Esophagus squamous epithelium (tissue), 5 donors: ENCODE measurements at regions not wholly inside any gene's neighbourhood (a gene's known extent, or its start where the extent isn't known, plus 50 kb on each side); places are given as distances from the start of the nearest gene placed in this dataset.

Experiments used
- DNase-seq: peaks from one replicate; lab custom pipeline; 2025; lab: John Stamatoyannopoulos, UW
- H3K27ac ChIP-seq, 4 donors: fragments of 200-600 bp; sonication (generic); one replicate each; pipeline ENCODE4 v1.5.1; 2016 to 2019; ENCODE audit warnings: mild to moderate bottlenecking in 1 of 4
- H3K27me3 ChIP-seq, 4 donors: fragments of 200-600 bp; sonication (generic); 1 replicate in 3 of 4; 2 replicates in 1 of 4; pipeline versions ENCODE4 v1.5.1 to v1.6.0; 2017 to 2021; ENCODE audit warnings: antibody characterized with exemption in 1 of 4
- H3K36me3 ChIP-seq, 3 donors: fragments of 200-600 bp; sonication (generic); one replicate each; pipeline ENCODE4 v1.5.1; 2016 to 2019
- H3K4me1 ChIP-seq, 3 donors: fragments of 200-600 bp; sonication (generic); one replicate each; pipeline ENCODE4 v1.5.1; 2017 to 2019
- H3K4me3 ChIP-seq, 4 donors: fragments of 200-600 bp; sonication (generic); 1 replicate in 3 of 4; 2 replicates in 1 of 4; pipeline ENCODE4 v1.5.1; 2016 to 2019; ENCODE audit warnings: mild to moderate bottlenecking in 2 of 4, moderate library complexity in 1 of 4
- H3K9me3 ChIP-seq, 3 donors: fragments of 200-600 bp; sonication (generic); one replicate each; pipeline ENCODE4 v1.5.1; 2016 to 2019
- POLR2A ChIP-seq, 4 donors: fragments of 450-650 bp; IDR thresholded peaks; one replicate each; pipeline ENCODE4 v1.6.1; 2017; ENCODE audit warnings: antibody characterized with exemption in 4 of 4, mild to moderate bottlenecking in 4 of 4, moderate library complexity in 3 of 4
- WGBS, 2 donors: methylation state at CpG; one replicate each; pipeline ENCODE4 v1.1.5; 2018; 5-methylcytosine and 5-hydroxymethylcytosine counted together
- intact Hi-C: fragments of 100-400 bp; cut with DNase I; formaldehyde crosslinking; loops from one replicate; pipeline ENCODE4 v1.15.0; 2022
- TF ChIP-seq, protein P1 (sequence below), 6 experiments: fragments of 450-650 bp in 4 of 6; fragments of 200-600 bp in 2 of 6; sonication (generic) in 2 of 6; IDR thresholded peaks; one replicate each; pipeline ENCODE4 v1.5.1; 2016 to 2019; ENCODE audit warnings: antibody characterized with exemption in 6 of 6, mild to moderate bottlenecking in 4 of 6, moderate library complexity in 4 of 6
- donor health status: DM: yes; HTN: yes; CAD: no.

DNA sequence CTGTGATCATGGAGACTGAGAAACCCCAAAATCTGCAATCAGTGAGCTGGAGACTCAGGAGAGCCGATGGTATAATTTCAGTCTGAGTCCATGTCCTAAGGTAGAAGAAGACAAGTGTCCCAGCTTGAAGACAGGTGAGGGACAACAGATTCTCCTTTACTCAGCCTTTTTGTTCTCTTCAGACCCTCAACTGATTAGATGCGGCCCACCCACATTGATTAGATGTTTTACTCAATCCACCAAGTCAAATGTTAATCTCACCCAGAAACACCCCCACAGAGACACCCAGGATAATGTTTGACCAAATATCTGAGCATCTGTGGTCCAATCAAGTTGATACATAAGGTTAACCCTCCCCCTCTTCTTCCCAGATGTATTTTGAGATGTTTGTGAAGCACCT is 131.2 kb downstream of the PFKFB3 start:
- DNase-seq: no peak
- H3K27ac ChIP-seq: no peak overlapping the region
- no peaks in the 10 kb centered on the region for H3K9me3 ChIP-seq
- intact Hi-C loops: no loop called here
- no peaks in the 10 kb centered on the region for H3K27me3 ChIP-seq
- TF ChIP-seq POLR2A (IDR thresholded peaks at IDR 0.05): no peak
- TF ChIP-seq, protein P1, sequence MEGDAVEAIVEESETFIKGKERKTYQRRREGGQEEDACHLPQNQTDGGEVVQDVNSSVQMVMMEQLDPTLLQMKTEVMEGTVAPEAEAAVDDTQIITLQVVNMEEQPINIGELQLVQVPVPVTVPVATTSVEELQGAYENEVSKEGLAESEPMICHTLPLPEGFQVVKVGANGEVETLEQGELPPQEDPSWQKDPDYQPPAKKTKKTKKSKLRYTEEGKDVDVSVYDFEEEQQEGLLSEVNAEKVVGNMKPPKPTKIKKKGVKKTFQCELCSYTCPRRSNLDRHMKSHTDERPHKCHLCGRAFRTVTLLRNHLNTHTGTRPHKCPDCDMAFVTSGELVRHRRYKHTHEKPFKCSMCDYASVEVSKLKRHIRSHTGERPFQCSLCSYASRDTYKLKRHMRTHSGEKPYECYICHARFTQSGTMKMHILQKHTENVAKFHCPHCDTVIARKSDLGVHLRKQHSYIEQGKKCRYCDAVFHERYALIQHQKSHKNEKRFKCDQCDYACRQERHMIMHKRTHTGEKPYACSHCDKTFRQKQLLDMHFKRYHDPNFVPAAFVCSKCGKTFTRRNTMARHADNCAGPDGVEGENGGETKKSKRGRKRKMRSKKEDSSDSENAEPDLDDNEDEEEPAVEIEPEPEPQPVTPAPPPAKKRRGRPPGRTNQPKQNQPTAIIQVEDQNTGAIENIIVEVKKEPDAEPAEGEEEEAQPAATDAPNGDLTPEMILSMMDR (IDR thresholded peaks at IDR 0.05): no peak
- no peaks in the 10 kb centered on the region for H3K36me3 ChIP-seq
- H3K4me1 ChIP-seq: no peaks in the 10 kb centered on the region
- WGBS, 2 donors: 86 to 89% methylated on average over 2 of the region's 2 CpGs
- H3K4me3 ChIP-seq: no peak overlapping the region

DNA sequence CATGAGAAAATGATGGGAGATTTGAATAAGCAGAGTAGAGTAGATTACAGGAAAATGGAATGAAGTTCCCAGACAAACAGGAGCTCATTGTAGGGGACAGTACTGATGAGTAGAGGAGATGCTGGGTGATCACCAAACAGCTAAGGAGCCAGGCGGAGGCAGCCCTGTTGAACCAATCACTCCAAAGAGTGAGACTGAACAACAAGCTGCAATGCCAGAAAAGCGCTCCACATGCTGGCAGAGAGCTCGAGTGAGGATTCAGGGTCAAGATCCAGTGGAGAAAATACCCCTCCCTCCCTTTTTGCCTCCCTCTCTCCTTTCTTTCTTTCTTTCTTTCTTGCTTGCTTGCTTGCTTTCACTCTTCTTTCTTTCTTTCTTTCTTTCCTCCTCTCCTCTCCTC is 133.3 kb downstream of the PFKFB3 start:
- Histone ChIP-seq H3K4me3 (no peak overlapping the region), H3K9me3 (no peaks in the 10 kb centered on the region), H3K27me3 (no peaks in the 10 kb centered on the region), H3K27ac (no peak overlapping the region), H3K36me3 (no peaks in the 10 kb centered on the region), H3K4me1 (no peaks in the 10 kb centered on the region)
- no peak for DNase-seq
- intact Hi-C loops: no loop called here
- WGBS, 2 donors: 86 to 89% methylated on average over 3 of the region's 3 CpGs
- TF ChIP-seq, protein P1 (IDR thresholded peaks at IDR 0.05): no peak
- no peak for TF ChIP-seq POLR2A (IDR thresholded peaks at IDR 0.05)

DNA sequence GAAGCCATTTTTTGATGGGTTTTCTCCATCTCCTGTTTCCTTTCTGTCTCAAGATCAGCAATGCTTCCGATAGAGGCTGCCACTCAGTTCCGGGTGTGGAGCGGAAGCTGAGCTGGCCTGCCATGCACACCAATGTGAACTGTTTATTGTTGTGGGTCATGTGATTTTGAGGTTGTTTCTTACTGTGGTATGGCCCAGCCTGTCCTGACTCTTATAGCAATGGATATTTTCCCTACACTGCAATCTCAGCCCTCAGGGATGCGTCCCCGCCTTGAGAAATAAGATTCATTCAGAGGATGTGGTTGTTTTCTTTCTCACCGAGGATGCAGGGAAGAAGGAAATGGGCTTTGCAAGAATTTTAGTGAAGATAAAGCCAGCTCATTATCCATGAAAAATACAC is 134.7 kb downstream of the PFKFB3 start:
- H3K4me3 ChIP-seq: no peak overlapping the region
- H3K36me3 ChIP-seq: no peaks in the 10 kb centered on the region
- no peaks in the 10 kb centered on the region for H3K27me3 ChIP-seq
- no peaks in the 10 kb centered on the region for H3K4me1 ChIP-seq
- no peaks in the 10 kb centered on the region for H3K9me3 ChIP-seq
- TF ChIP-seq POLR2A (IDR thresholded peaks at IDR 0.05): no peak
- no peak overlapping the region for H3K27ac ChIP-seq
- intact Hi-C loops: no loop called here
- no peak for DNase-seq
- WGBS, 2 donors: 78 to 80% methylated on average over 6 of the region's 6 CpGs

DNA sequence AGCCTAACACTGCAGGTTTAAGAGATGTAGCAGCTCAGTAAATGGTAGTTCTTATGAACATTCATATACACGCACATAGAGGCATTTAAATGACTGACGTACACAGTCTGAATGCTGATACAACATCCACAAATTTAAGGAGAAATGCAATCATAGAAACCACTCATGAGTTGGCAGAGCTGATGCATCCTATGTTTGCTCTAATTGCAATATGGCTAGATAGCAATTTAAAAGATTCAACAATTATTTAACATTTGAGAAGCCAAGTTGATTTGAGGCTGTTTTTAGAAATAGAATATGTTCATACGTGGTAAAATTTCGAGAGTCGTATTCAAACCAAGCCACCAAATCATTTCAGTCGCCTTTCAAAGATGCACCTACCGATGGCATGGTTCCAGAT is 135.6 kb downstream of the PFKFB3 start:
- Histone ChIP-seq H3K4me1 (no peaks in the 10 kb centered on the region), H3K36me3 (no peaks in the 10 kb centered on the region), H3K4me3 (no peak overlapping the region), H3K27me3 (no peaks in the 10 kb centered on the region), H3K27ac (no peak overlapping the region), H3K9me3 (no peaks in the 10 kb centered on the region)
- WGBS, 2 donors: 81 to 88% methylated on average over 7 of the region's 7 CpGs
- TF ChIP-seq POLR2A (IDR thresholded peaks at IDR 0.05): no peak
- TF ChIP-seq, protein P1 (IDR thresholded peaks at IDR 0.05): no peak
- DNase-seq: no peak
- intact Hi-C loops: no loop called here

DNA sequence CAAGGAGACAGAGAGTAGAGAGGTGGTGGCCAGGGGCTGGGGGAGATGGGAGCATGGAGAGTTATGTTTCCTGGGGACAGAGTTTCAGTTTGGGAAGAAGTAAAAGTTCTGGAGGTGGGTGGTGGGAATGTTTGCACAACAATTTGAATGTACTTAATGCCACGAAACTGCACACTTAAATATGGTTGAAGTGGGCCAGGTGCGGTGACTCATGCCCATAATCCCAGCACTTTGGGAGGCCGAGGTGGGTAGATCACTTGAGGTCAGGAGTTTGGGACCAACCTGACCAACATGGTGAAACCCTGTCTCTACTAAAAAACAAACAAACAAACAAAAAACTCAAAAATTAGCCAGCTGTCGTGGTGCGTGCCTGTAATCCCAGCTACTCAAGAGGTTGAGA is 137.2 kb downstream of the PFKFB3 start:
- Histone ChIP-seq H3K9me3 (no peaks in the 10 kb centered on the region), H3K36me3 (no peaks in the 10 kb centered on the region), H3K4me3 (no peak overlapping the region), H3K27me3 (no peaks in the 10 kb centered on the region), H3K4me1 (no peaks in the 10 kb centered on the region), H3K27ac (no peak overlapping the region)
- DNase-seq: no peak
- TF ChIP-seq, protein P1 (IDR thresholded peaks at IDR 0.05): no peak
- TF ChIP-seq POLR2A (IDR thresholded peaks at IDR 0.05): no peak
- WGBS, 2 donors: 79 to 84% methylated on average over 5 of the region's 5 CpGs
- intact Hi-C loops: no loop called here

DNA sequence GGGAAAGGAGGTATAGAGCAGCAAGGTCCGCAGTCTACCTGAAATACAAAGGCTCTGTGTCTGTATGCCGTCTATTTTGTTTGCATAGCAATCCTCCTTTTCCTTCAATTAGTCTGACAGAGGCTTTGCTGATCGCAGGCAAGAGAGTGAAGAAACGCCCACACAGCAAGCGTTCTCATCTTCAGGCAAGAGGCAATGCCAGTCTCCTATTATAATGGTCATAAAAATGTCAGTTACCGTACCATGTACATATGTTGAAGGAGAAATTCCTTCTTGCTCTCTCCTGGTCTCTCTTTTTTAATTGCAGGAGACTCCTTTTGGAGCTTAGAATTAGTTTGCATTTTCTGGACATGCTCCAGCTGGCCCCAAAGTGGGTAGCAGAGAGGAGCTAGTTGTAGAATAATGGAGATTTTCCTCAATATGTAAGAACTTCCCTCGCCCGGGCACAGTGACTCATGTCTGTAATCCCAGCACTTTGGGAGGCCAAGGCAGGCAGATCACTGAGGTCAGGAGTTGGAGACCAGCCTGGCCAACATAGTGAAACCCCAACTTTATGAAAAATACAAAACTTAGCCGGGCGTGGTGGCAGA is 139.5 kb downstream of the PFKFB3 start:
- TF ChIP-seq, protein P1 (IDR thresholded peaks at IDR 0.05): no peak
- TF ChIP-seq POLR2A (IDR thresholded peaks at IDR 0.05): no peak
- H3K4me1 ChIP-seq: peaks cover 0 to 7% (median under 1%) of the 10 kb centered on the region in 3 donors
- intact Hi-C loops: no loop called here
- H3K27me3 ChIP-seq: no peaks in the 10 kb centered on the region
- H3K36me3 ChIP-seq: no peaks in the 10 kb centered on the region
- no peak overlapping the region for H3K27ac ChIP-seq
- DNase-seq: no peak
- WGBS, 2 donors: 54 to 62% methylated on average over 8 to 10 of the region's 10 CpGs
- H3K9me3 ChIP-seq: no peaks in the 10 kb centered on the region
- no peak overlapping the region for H3K4me3 ChIP-seq
